ENCODE measurements at regions not wholly inside any gene's neighbourhood (a gene's known extent, or its start where the extent isn't known, plus 50 kb on each side); places are given as distances from the start of the nearest gene placed in this dataset.

- TF ChIP-seq, protein P1, sequence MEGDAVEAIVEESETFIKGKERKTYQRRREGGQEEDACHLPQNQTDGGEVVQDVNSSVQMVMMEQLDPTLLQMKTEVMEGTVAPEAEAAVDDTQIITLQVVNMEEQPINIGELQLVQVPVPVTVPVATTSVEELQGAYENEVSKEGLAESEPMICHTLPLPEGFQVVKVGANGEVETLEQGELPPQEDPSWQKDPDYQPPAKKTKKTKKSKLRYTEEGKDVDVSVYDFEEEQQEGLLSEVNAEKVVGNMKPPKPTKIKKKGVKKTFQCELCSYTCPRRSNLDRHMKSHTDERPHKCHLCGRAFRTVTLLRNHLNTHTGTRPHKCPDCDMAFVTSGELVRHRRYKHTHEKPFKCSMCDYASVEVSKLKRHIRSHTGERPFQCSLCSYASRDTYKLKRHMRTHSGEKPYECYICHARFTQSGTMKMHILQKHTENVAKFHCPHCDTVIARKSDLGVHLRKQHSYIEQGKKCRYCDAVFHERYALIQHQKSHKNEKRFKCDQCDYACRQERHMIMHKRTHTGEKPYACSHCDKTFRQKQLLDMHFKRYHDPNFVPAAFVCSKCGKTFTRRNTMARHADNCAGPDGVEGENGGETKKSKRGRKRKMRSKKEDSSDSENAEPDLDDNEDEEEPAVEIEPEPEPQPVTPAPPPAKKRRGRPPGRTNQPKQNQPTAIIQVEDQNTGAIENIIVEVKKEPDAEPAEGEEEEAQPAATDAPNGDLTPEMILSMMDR (IDR thresholded peaks at IDR 0.05; ENCODE audit: low read length), result no peak
- TF ChIP-seq EZH2 (optimal IDR thresholded peaks at IDR 0.05; ENCODE audit: low read depth, low read length), result no peak
Observed at GRCh38 chr1:234549447-234550021, 60.4 kb downstream of the IRF2BP2 start.
